ENCODE measurements at regions not wholly inside any gene's neighbourhood (a gene's known extent, or its start where the extent isn't known, plus 50 kb on each side); places are given as distances from the start of the nearest gene placed in this dataset.

- TF ChIP-seq EZH2 (IDR thresholded peaks at IDR 0.05; ENCODE audit: insufficient read depth, poor library complexity, severe bottlenecking) (no peak), EZH2phosphoT487 (IDR thresholded peaks at IDR 0.05; ENCODE audit: insufficient read depth, low read depth) (no peak)
These were observed 164.6 kb upstream of the CASK start for GRCh38 chrX:42087960-42088359.

All from GM23248 (cell line).